HG03378 (cell line): ENCODE measurements at regions not wholly inside any gene's neighbourhood (a gene's known extent, or its start where the extent isn't known, plus 50 kb on each side); places are given as distances from the start of the nearest gene placed in this dataset.
A peak's percentile ranks its signal among the peaks of the same experiment; 100 is the strongest.
"Not testable (repeated sequence)": the region's sequence is repeated elsewhere in the genome, so short reads cannot be mapped to it uniquely, and the experiment has no call there.

Experiments used
- ATAC-seq: cut with Tn5 transposase; IDR thresholded peaks from one replicate; pipeline ENCODE4 v1.9.1; 2021; ENCODE audit warnings: mild to moderate bottlenecking, moderate library complexity; ENCODE audit not compliant: unreplicated experiment

DNA sequence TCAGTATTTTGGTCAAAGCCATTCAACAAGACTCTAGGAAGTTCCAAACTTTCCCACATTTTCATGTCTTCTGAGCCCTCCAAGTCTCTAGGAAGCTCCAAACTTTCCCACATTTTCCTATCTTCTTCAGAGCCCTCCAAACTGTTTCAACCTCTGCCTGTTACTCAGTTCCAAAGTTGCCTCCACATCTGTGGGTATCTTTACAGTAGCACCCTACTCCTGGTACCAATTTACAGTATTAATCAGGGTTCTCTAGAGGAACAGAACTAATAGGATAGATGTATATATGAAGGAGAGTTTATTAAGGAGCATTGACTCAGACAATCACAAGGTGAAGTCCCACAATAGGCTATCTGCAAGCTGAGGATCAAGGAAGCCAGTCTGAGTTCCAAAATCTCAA is 296.0 kb upstream of the CCL2 start:
- not testable (repeated sequence) for ATAC-seq

DNA sequence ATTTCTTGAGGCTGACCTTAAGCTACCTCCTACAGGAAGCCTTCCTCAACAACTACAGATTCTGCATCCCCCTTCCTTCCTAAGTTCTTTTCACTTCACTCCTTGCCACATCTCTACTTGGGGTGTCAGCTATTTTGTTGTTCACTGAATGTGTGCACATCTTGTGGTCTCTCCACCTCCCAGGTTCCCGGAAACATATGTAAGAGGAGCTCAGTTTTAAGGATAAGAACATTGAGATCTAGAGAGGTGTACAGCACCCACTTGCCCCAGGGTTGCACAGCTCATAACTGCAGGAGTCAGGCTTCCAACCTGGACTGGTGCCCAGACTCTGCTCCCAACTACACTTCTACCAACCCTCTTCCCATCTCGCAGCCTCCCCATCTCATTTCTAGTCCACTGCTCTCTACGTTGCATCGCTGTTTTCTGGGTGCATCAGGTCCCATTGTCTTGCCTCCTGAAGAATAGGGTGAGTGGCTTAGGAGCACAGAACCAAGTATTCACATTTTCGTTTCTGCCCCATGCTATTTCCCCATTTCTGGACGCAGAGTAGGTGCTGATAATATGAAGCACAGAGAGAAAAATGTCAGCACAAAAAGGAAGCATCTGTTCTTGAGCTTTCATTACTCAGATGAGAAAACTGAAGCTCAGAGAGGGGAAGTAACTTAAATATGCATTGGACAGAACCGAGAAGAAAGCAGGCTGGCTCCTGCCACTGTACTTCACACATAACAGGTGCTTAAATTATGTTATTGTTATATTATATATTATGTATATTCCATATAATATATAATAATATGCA is 292.0 kb upstream of the CCL2 start:
- no peak for ATAC-seq

DNA sequence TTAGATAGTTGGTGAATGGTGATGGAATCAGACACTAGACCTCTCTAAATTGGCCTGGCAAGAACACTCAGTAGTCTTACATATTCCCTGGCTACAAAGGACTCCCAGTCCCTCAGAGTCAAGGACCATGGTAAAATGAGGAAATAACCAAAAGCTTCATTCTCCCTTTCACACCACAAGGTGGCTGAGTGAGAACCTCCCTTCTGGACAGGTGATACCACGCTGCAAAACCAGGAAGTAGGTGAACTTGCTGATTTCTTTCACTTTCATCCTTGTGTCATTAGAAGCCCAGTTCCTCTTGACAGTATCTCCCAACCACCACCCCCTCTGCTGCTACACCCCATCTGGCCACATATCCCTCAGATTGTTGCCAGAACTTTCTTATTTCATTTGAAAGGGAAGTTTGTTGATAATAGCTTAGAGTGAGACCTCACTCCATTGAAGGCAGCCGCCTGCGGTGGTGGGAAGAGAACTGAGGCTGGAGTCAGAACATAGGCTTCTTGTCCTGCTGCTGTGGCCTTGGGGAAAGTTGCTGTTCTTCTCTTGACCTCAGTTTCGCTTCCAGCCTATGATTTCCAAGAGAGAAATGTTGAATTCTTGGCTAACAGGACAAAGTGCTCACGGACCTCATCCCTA is 290.6 kb upstream of the CCL2 start:
- peak; percentile 76 for ATAC-seq

DNA sequence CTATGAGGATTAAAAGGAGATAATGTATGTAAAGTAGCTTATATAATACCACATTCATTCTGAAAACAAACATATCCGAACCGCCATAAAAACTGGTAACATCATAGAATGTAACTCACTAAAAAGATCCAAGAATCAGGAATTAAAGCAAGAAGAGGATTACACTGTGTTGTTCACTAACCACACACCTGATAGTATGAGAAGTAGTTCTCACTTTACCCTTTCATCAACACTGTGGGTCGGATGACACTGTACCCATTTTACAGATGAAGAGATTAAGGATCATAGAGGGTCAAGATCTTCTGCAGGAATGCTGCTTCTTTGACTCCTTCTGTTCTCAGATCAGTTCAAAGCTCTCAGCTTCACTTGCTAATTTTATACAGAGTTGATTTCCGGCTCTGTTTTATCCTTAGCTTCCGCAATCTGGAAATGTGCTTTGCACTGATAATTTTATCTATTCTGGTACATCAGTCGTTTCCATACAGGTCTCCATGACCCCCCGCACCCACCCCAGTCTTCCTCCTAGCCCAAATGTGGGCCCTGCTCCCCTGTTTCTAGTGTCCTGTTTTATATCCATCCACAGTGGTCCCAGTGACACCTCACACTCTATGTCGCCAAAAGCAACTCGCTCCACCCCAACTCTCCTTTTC is 288.6 kb upstream of the CCL2 start:
- no peak for ATAC-seq

DNA sequence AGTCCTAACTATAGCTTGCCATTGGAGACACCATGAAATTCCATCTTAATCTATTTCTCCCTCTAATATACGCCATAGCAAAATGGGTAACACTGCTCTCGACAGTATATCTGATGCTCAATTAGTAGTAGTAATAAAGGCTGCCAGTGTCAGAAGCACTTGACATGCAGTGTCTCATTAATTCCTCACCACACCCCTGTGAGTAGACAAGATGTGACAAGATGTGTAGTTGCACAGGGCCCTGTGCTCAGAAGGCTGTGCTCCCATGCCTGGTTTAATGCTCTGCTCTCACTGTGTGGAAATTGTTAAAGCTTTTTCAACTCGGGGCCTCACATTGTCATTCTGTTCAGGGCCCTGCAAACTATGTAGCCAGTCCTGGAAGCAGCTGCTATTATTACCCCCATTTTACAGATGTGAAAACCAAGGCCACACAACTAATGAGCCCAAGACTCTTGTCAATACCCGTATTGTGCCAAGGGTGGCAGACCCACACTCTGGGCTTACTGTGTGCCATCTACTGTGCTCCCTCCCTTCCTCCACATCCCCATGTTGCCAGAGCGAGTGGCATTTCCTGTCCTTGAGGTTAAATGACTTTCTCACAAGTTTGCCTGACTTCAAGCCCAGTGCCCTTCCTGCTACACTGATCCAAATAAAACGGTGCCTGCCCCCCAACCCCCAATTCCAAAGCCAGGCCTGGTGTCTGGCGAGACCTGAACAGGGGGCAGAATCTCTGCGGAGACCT is 287.3 kb upstream of the CCL2 start:
- ATAC-seq: no peak

DNA sequence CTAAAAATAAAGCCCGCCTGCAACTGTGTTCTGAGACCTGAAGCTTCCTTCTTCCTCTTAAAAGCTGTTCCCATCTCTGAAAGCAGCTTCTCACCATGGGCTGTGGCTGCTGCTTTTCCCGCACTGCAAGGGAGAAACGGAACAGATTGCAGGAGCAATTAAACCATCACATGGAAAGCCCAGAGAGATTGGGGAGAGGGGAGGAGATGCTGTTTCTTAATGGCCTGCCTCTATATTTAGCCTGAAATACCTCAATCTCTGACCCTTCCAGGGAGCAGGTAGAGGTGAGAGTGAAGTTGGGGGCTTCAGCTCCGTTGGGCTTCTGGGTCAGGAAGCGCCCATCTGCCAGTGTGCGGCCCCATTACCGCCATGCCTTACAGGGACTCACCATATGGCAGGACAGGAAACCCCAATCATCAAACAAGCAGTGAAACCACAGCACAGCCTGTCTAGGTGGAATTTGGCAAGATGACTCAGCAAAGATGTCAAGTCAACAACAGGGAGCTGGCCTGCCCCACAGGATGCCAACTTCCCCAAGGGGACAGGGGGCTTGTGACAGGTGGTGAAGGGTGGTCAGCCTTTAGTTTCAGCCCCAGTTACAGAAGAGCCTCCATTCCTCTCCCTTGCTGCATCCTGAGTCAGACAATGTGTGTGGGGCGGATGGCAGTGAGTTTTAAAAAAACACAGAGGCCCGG is 286.6 kb upstream of the CCL2 start:
- ATAC-seq: peak; percentile 50

DNA sequence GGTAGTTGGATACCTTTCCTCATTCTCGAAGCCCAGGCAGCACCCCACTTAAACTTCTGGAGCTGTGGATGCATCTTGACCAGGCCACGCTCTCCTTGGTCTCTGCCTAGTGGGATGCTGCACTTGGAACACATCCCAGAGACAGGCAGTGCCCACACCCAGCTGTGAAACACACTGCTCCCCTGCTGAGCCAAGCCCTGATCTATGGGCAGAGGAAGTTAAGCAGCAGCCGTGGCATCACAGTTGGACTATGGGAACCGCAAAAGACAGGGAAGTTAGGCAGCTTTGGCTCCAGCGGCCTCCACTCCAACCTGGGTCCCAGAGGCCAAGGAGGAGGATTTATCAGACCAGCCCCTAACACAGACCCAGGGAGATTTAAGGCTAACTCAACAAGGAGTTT is 284.8 kb upstream of the CCL2 start:
- no peak for ATAC-seq

DNA sequence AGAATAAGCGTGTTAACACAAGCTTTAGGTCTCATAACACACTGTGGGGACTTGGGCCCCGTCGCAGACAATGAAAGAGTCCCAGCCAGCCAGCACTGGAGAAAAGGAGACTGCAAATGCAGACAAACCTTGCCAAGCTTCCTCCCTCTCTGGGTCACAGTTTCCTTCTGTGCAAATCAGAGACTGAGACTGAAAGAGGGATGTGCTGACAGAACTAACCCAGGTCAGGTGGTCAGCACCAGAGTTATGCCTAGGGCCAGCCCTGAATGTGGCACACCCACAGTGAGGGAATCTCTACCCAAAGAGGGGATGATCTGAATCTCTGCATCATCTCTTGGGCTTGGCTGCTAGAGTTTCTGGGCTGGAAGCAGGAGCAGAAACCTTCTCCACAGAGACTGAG is 282.3 kb upstream of the CCL2 start:
- ATAC-seq: no peak

DNA sequence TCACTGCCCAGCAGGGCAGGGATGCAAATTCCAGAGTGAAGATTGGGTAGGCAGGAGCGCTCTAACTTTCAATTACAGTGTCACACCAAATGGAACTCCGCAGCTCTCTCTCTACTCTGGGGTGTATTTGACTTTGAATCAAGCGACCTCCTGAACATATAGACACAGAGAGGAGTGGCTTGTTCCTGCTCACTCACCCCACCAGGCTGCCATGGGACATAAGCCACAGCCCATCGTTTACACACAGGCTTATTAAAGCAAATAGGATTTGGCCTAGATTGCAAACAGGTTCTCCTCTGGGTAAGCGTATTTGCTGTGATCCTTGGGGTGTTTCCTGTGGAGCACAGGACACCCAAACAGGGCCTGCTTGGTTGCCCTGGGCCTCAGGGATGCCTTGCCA is 281.6 kb upstream of the CCL2 start:
- ATAC-seq: no peak

DNA sequence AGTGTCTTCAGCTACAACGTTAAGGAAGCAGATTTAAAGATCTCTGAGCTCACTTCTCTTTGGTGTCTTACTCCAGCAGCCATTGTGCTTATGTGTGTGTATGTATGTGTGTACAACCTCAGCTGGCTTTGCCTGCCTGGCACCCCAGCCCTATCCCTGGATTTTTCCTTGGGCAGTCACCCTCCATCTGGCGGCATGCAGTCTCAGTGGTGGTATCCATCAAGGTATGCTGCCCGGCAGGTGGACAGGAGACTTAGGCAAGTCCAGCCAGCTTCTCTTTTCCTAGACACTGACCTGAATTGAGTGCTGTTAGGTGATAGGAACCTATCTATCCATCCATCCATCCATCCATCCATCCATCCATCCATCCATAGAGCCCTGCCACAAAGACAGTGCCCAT is 280.8 kb upstream of the CCL2 start:
- ATAC-seq: no peak

DNA sequence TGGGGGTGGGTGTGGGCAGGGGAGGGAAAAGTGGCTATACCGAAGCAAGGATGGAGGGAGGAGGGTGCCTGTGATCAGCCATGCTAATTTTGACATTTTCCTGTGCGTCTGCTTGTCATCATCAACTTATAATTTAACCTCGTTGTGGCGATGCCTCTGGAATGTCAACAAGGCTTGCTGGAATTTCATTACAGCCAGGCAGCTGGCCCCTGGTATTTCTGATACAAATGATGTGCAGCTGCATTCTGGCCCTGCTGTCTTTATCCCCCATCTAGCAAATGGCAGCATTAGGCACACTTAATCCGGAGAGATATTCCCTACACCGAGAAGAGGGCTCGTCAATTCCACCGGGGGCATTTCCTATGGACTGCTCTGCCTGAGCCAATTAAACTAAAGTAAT is 278.3 kb upstream of the CCL2 start:
- ATAC-seq: no peak

DNA sequence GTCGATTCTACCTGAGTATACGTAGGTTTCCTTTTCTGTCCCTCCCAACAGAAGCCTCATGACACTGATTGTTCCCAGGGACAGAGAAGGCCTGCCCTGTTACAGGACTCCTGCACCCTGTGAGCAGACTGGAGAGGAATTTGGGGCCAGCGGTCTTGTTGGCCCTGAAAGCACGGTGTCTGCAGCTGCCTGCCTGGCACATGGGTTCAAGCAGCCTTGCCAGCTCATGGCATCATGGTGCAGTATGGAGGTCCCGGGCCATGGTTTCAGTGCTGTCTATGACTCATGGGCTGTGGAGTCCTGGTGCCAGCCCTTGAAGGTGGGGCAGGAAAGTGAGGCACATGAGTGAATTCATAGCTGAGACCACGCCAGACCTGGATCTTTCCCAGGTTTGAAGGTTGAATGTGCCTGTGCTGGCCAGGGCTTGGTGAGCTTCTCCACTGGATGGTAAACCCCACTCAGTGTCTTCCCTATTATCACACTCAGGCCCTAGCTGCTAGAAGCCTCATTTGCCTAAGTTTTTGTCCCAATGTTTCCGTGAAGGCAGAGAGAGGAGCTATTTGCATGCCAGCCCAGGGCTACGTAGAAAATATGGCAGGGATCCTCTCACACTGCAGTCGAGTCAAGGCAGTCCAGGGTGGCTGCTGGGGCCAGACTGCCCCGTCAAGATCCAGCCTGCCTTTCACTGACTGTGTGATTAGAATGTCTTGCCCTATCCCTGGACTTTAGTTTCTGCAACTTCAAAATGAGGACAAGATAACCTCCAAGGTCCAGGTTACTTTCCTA is 277.2 kb upstream of the CCL2 start:
- no peak for ATAC-seq

DNA sequence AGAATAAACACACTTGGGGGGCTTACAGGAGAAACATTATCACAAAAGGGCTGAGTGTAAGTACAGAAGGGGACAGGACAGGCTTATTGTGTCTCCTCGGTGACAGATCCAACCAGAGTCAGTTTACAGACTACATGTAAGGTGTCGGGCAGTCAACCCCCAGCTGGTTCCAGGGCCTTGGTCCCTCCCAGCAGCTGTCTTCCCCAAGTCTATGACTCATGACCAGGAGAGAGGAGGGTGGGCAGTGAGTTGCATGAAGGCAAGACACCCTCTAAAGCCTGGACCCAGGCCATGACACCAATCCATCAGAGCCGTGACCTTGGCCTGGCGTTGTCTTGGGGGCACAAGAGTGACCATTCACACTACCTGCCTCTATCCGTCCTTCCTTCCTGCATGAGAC is 276.2 kb upstream of the CCL2 start:
- no peak for ATAC-seq

DNA sequence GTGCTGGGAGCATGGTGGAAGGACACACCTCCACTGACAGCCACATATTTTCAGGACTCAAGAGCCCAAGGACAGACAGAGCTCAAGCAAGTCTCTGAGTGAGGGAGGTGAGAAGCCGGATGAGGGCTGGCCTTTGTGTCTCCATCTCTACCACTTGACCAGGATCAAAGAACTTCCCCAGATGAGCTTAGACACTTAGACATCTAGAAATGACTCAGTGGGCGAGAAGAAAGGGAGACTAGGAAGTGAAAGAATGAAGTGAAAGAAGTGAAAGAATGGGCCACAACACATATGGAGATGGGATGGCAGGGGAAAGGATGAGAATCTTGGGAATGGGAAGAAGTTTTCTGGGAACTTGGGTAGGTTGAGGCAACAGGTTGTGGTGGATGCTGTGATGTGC is 274.9 kb upstream of the CCL2 start:
- ATAC-seq: no peak

DNA sequence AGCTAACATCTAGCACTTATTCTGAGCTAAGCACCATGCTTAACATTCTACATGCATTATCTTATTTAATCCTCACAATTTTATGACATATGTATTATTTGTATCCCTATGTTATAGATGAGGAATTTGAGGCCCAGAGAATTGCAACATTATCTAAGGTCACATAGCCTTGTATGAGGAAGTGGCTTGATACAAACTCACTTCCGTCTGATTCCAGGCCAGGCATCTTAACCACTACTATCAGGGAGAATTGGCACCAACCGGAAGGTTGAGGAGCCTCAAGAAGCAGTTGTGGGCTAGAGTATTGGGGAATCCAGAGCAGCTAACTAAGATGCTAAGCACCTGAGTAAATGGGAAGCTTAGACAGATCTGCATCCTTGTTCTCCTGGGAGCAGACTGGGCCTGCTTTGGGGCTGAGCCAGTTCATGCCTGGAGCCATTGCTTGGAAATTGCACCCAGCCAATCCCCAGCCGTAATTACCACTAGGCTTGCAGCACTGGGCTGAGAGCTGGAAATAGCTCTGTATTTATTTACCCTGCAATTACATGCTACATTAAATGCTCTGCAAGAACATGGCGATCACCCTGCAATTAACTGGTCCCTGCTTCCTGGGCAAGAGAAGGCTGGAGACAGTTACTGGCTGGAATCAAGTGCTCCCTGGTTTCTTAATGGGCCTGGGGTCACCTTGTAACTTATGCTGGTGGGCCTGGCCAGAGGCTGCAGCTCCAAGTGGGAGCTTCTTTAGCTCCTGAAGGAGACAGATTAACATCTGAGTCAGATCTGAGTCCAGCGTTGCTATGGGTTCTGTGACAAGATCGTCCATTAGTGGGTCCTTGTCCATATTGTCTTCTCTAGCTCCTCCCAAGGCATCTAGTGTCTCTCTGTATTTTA is 273.1 kb upstream of the CCL2 start:
- no peak for ATAC-seq

DNA sequence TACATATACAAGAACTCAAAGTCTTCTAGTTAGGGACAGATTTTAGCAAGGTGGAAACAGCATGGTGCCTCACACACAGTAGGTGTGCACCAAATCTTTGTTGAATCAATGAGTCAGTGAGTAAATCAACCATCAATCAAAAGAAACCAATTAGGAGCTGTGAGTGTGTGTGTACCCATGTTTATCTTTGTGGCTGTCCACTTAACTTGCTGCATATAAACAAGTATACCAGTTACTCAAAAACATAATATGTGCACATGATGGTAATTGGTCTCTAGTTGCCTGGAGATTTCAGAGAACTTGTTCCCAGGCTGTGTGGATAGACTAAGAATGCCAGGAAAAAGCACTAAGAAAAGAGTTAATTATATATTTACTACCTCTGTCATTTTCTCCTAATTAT is 272.2 kb upstream of the CCL2 start:
- no peak for ATAC-seq

DNA sequence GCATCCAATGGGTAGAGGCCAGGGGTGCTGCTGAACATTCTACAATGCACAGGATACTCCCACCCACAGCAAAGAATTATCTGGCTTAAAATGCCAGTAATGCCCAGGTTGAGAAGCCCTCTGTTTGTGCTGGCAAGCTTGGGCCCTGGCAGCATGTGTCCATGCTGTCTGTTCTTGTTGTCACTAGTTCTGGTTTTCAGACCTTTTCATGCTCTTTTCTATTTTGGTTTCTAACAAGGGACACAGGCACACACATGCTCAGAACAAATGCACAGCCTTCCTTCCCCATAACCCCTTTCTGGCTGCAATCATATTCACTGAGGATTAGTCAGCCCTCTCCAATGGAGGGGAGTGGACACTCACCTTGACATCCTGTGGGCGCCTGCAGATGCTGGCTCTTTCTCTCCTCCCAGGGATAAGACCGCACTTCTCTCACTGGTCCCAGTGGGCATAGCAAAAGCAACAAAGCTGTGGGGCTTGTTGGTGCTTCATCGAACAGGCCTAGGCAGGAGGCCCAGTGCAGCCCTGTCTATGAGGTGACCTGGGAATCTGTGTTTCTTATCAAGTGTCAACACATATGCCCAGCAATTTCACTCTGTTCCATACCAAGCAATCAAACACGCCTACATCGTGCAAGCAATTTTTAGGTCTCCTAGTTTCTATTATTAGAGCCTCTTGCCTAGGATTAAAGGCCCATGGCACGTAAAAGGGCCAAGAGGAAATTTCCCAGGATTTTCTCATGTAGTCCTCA is 271.1 kb upstream of the CCL2 start:
- ATAC-seq: no peak

DNA sequence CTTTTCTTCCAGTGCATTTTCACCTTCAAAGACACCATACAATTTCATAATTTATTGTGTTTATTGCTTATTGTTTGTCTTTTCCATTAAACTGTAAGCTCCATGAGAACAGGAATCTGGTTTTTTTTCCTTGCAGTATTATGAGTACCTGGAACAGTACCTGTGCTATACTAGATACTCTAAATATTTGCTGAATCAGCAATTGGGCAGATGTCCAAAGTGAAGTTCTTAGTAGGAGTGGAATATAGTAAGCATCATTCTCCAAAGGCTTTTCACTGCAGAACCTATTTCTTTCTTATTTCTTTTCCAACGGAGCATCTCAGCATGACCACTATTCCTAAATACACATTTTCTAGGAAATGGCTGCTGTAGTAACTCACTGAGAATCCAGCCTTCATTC is 269.0 kb upstream of the CCL2 start:
- ATAC-seq: no peak
